SK-N-SH (cell line): ENCODE measurements at regions not wholly inside any gene's neighbourhood (a gene's known extent, or its start where the extent isn't known, plus 50 kb on each side); places are given as distances from the start of the nearest gene placed in this dataset.

Source experiments
- CTCF ChIA-PET: fragments of 300-600, 350-600 bp; formaldehyde crosslinking; extraction: SDS; loops from one replicate; lab custom pipeline; 2021; lab: Yijun Ruan, JAX
- POLR2A ChIA-PET: fragments of 350-600 bp; sonication (Branson Sonifier 250); formaldehyde crosslinking; extraction: SDS; loops from one replicate; lab custom pipeline; 2020; ENCODE audit warnings: antibody characterized with exemption, inconsistent platforms; lab: Yijun Ruan, JAX
- DNase-seq: peaks from one replicate; pipeline ENCODE4 v3.0.0; 2012
- H2AFZ ChIP-seq: fragments of 200-600 bp; sonication (generic); 2 replicates; pipeline ENCODE4 v1.8.1; 2016; ENCODE audit warnings: antibody characterized with exemption, mild to moderate bottlenecking, low read depth
- H3F3A ChIP-seq: fragments of 200-600 bp; sonication (generic); replicated peaks from 2 replicates; pipeline ENCODE3; 2016; ENCODE audit warnings: antibody characterized with exemption, mild to moderate bottlenecking; ENCODE audit not compliant: insufficient read depth
- H3K27ac ChIP-seq, 2 experiments: fragments of 200-500 bp in 1 of 2; fragments of 200-600 bp in 1 of 2; sonication (Bioruptor generic) in 1 of 2; sonication (generic), shearing (Covaris generic) in 1 of 2; 2 replicates each; pipeline versions ENCODE4 v1.5.1 to v1.6.1; 2014 to 2016; ENCODE audit warnings: low read depth in 2 of 2, inconsistent platforms in 1 of 2, low read length in 1 of 2, mild to moderate bottlenecking in 1 of 2, mixed read lengths in 1 of 2
- H3K27me3 ChIP-seq: fragments of 200-600 bp; sonication (generic), shearing (Covaris generic); 2 replicates; pipeline ENCODE4 v1.6.1; 2016; ENCODE audit warnings: mixed run types; ENCODE audit not compliant: insufficient read depth
- H3K36me3 ChIP-seq, 2 experiments: fragments of 200-500 bp in 1 of 2; fragments of 200-600 bp in 1 of 2; sonication (Bioruptor generic) in 1 of 2; sonication (generic) in 1 of 2; replicated peaks in 1 of 2; 2 replicates each; pipeline versions ENCODE3 to v1.5.1; 2014 to 2016; ENCODE audit warnings: low read length in 1 of 2, mild to moderate bottlenecking in 1 of 2; ENCODE audit not compliant: insufficient read depth in 2 of 2, control insufficient read depth in 1 of 2
- H3K4me1 ChIP-seq, 2 experiments: fragments of 200-500 bp in 1 of 2; fragments of 200-600 bp in 1 of 2; sonication (Bioruptor generic) in 1 of 2; sonication (generic), shearing (Covaris generic) in 1 of 2; 2 replicates each; pipeline versions ENCODE4 v1.5.1 to v1.6.1; 2014 to 2016; ENCODE audit warnings: low read depth in 1 of 2, low read length in 1 of 2, mixed run types in 1 of 2; ENCODE audit not compliant: insufficient read depth in 2 of 2, control insufficient read depth in 1 of 2
- H3K4me2 ChIP-seq: fragments of 200-600 bp; sonication (generic), shearing (Covaris generic); 2 replicates; pipeline ENCODE4 v1.6.1; 2017; ENCODE audit warnings: mixed run types
- H3K4me3 ChIP-seq, 2 experiments: fragments of 200-500 bp in 1 of 2; fragments of 200-600 bp in 1 of 2; sonication (Bioruptor generic) in 1 of 2; sonication (generic), shearing (Covaris generic) in 1 of 2; 2 replicates each; pipeline versions ENCODE4 v1.5.1 to v1.8.1; 2014 to 2016; ENCODE audit warnings: low read depth in 2 of 2, inconsistent platforms in 1 of 2, low read length in 1 of 2, mild to moderate bottlenecking in 1 of 2, mixed read lengths in 1 of 2, moderate library complexity in 1 of 2
- H3K79me2 ChIP-seq: fragments of 200-600 bp; sonication (generic); 2 replicates; pipeline ENCODE4 v1.8.1; 2017; ENCODE audit warnings: mild to moderate bottlenecking; ENCODE audit not compliant: insufficient read depth
- H3K9ac ChIP-seq: fragments of 200-600 bp; sonication (generic); 2 replicates; pipeline ENCODE4 v1.6.1; 2017; ENCODE audit warnings: mixed run types
- H3K9me2 ChIP-seq: fragments of 200-600 bp; sonication (generic); 2 replicates; pipeline ENCODE4 v1.6.1; 2017; ENCODE audit warnings: mixed run types
- H3K9me3 ChIP-seq: fragments of 200-600 bp; sonication (generic); 2 replicates; pipeline ENCODE4 v1.6.1; 2017; ENCODE audit warnings: mixed run types, mild to moderate bottlenecking, moderate library complexity
- H4K20me1 ChIP-seq: fragments of 200-600 bp; sonication (generic); 2 replicates; pipeline ENCODE4 v1.6.1; 2017; ENCODE audit warnings: mild to moderate bottlenecking, mixed run types; ENCODE audit not compliant: insufficient read depth
- CHD2 ChIP-seq: fragments of 150-350 bp; IDR thresholded peaks from 2 replicates; pipeline ENCODE4 v1.6.1; 2018; ENCODE audit warnings: low read length; ENCODE audit not compliant: partially characterized antibody
- ELF1 ChIP-seq: IDR thresholded peaks from 2 replicates; pipeline ENCODE4 v1.4.0; 2012
- EP300 ChIP-seq, 2 experiments: IDR thresholded peaks; 2 replicates each; pipeline versions ENCODE4 v1.4.0 to v1.6.1; 2012; ENCODE audit warnings: borderline replicate concordance in 1 of 2, low read depth in 1 of 2, low read length in 1 of 2
- EZH2phosphoT487 ChIP-seq: fragments of 200-600 bp; sonication (generic); IDR thresholded peaks from 2 replicates; pipeline ENCODE4 v1.6.1; 2017; ENCODE audit warnings: low read depth, mixed run types, mild to moderate bottlenecking, antibody characterized with exemption, moderate library complexity, borderline replicate concordance
- FOXJ3 ChIP-seq: sonication (generic); formaldehyde crosslinking; IDR thresholded peaks from 2 replicates; pipeline ENCODE4 v1.5.1; 2020; ENCODE audit warnings: mild to moderate bottlenecking, missing genetic modification reagents
- FOXM1 ChIP-seq: IDR thresholded peaks from 2 replicates; pipeline ENCODE4 v1.4.0; 2012; ENCODE audit warnings: low read depth, mild to moderate bottlenecking
- GABPA ChIP-seq: IDR thresholded peaks from 2 replicates; pipeline ENCODE4 v1.4.0; 2012; ENCODE audit warnings: low read depth, mild to moderate bottlenecking
- IRF3 ChIP-seq: fragments of 150-350 bp; IDR thresholded peaks from 2 replicates; pipeline ENCODE4 v1.6.1; 2016; ENCODE audit warnings: mild to moderate bottlenecking, low read depth, low read length
- JUND ChIP-seq: IDR thresholded peaks from 2 replicates; pipeline ENCODE4 v1.4.0; 2012
- MEF2A ChIP-seq: IDR thresholded peaks from 2 replicates; pipeline ENCODE4 v1.4.0; 2012; ENCODE audit warnings: low read depth, borderline replicate concordance
- MXI1 ChIP-seq: IDR thresholded peaks from 2 replicates; pipeline ENCODE4 v1.6.1; 2012; ENCODE audit warnings: mild to moderate bottlenecking, low read depth, low read length, improper control_type of control experiment
- NRF1 ChIP-seq: IDR thresholded peaks from 2 replicates; pipeline ENCODE4 v1.6.1; 2012; ENCODE audit warnings: low read depth, mild to moderate bottlenecking, low read length
- PBX3 ChIP-seq: IDR thresholded peaks from 2 replicates; pipeline ENCODE4; 2012
- POLR2AphosphoS5 ChIP-seq: IDR thresholded peaks from 2 replicates; pipeline ENCODE4 v1.6.1; 2012; ENCODE audit warnings: low read depth, low read length
- RAD21 ChIP-seq: IDR thresholded peaks from 2 replicates; pipeline ENCODE4 v1.6.1; 2012; ENCODE audit warnings: mild to moderate bottlenecking, low read length
- REST ChIP-seq: IDR thresholded peaks from 2 replicates; pipeline ENCODE4 v1.6.1; 2012; ENCODE audit warnings: mild to moderate bottlenecking, low read depth, low read length, moderate library complexity
- SIN3A ChIP-seq: IDR thresholded peaks from 2 replicates; pipeline ENCODE4 v1.6.1; 2012; ENCODE audit warnings: low read depth, mild to moderate bottlenecking, low read length, moderate library complexity, borderline replicate concordance
- TAF1 ChIP-seq: IDR thresholded peaks from 2 replicates; pipeline ENCODE4 v1.6.1; 2012; ENCODE audit warnings: low read depth, mild to moderate bottlenecking, low read length, moderate library complexity, borderline replicate concordance
- TCF12 ChIP-seq: IDR thresholded peaks from 2 replicates; pipeline ENCODE4 v1.4.0; 2012
- YY1 ChIP-seq: IDR thresholded peaks from 2 replicates; pipeline ENCODE4 v1.4.0; 2012; ENCODE audit warnings: low read depth, mild to moderate bottlenecking
- WGBS: methylation state at CpG from one replicate; pipeline ENCODE4 v1.1.6; 2017; ENCODE audit warnings: low lambda C conversion rate; 5-methylcytosine and 5-hydroxymethylcytosine counted together

- TF ChIP-seq REST (no peak), MXI1 (no peak), FOXJ3 (CRISPR knock-in tag) (no peak), JUND (no peak), PBX3 (no peak), YY1 (no peak), RAD21 (no peak), ELF1 (no peak), EZH2phosphoT487 (no peak), TCF12 (no peak), SIN3A (no peak), POLR2AphosphoS5 (no peak)
Measured at GRCh38 chr2:15810477-15811150, 129.7 kb upstream of the MYCN start (continued).

GRCh38 chr2:15811367-15811766 lies 129.0 kb upstream of the MYCN start:
- Histone ChIP-seq H3K4me2 (no peak overlapping the region), H3F3A (no peaks in the 10 kb centered on the region), H4K20me1 (no peaks in the 10 kb centered on the region), H3K9ac (no peak overlapping the region), H3K9me2 (no peaks in the 10 kb centered on the region), H3K79me2 (no peaks in the 10 kb centered on the region), H3K27me3 (no peaks in the 10 kb centered on the region), H3K4me1 (peaks cover 0 to 21% of the 10 kb centered on the region in 2 experiments; a peak in 1 of 4 replicates), H3K4me3 (no peak overlapping the region), H3K9me3 (no peaks in the 10 kb centered on the region), H3K27ac (no peak overlapping the region), H3K36me3 (no peaks in the 10 kb centered on the region), H2AFZ (no peak overlapping the region)
- WGBS, result 38% methylated on average over 8 of the region's 8 CpGs
- TF ChIP-seq IRF3 (no peak), TAF1 (no peak), CHD2 (no peak), MEF2A (no peak), NRF1 (no peak), REST (no peak), TCF12 (no peak), FOXM1 (no peak), GABPA (no peak), EP300 (IDR thresholded peaks at IDR 0.05; ENCODE audit: borderline replicate concordance in 1 of 2, low read depth in 1 of 2, low read length in 1 of 2) (no peak)
- ChIA-PET CTCF (no interaction called here), POLR2A (interaction anchor here (1.4 kb wide), 1 partner anchor 14 kb away, joined by 4 read pairs; no protein-coding TSS in a partner anchor)
- no peak for DNase-seq
